Fibroblast of pulmonary artery (primary cell): ENCODE measurements at regions not wholly inside any gene's neighbourhood (a gene's known extent, or its start where the extent isn't known, plus 50 kb on each side); places are given as distances from the start of the nearest gene placed in this dataset.
A peak's percentile ranks its signal among the peaks of the same experiment; 100 is the strongest.

Experiments
- DNase-seq: peaks from one replicate; pipeline ENCODE4 v3.0.0-alpha.2; 2010; ENCODE audit warnings: low read depth
- H3K4me3 ChIP-seq: replicated peaks from 2 replicates; pipeline ENCODE4 v1.5.1; 2011; ENCODE audit warnings: low read depth, mild to moderate bottlenecking, control low read depth, low read length, moderate library complexity
- TF ChIP-seq, protein P1 (sequence below): IDR thresholded peaks from 2 replicates; pipeline ENCODE4 v1.5.1; 2011; ENCODE audit warnings: mild to moderate bottlenecking, control low read depth, low read length, inconsistent platforms; ENCODE audit errors: missing control alignments

DNA sequence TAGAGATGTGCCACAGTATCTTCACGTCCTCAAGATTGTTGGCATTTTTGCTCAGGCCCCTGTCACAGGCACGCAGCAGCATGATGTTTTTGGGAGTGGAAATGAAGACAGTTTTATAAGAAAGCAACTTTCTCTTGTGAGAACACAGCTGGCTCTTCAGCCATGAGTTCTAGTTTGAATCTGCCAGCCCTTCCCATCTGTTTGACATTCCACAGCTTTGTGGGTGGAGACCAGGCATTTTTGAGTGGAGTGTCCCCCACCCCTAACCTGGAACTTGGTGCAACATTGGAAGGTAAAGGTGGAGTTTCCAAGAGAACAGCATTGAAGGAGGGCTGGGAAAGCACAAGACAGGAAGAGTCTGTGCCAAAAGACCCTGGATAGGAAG lies 253.1 kb upstream of the IGFBP3 start:
- TF ChIP-seq, protein P1, sequence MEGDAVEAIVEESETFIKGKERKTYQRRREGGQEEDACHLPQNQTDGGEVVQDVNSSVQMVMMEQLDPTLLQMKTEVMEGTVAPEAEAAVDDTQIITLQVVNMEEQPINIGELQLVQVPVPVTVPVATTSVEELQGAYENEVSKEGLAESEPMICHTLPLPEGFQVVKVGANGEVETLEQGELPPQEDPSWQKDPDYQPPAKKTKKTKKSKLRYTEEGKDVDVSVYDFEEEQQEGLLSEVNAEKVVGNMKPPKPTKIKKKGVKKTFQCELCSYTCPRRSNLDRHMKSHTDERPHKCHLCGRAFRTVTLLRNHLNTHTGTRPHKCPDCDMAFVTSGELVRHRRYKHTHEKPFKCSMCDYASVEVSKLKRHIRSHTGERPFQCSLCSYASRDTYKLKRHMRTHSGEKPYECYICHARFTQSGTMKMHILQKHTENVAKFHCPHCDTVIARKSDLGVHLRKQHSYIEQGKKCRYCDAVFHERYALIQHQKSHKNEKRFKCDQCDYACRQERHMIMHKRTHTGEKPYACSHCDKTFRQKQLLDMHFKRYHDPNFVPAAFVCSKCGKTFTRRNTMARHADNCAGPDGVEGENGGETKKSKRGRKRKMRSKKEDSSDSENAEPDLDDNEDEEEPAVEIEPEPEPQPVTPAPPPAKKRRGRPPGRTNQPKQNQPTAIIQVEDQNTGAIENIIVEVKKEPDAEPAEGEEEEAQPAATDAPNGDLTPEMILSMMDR: no peak
- no peak for DNase-seq
- no peak overlapping the region for H3K4me3 ChIP-seq

DNA sequence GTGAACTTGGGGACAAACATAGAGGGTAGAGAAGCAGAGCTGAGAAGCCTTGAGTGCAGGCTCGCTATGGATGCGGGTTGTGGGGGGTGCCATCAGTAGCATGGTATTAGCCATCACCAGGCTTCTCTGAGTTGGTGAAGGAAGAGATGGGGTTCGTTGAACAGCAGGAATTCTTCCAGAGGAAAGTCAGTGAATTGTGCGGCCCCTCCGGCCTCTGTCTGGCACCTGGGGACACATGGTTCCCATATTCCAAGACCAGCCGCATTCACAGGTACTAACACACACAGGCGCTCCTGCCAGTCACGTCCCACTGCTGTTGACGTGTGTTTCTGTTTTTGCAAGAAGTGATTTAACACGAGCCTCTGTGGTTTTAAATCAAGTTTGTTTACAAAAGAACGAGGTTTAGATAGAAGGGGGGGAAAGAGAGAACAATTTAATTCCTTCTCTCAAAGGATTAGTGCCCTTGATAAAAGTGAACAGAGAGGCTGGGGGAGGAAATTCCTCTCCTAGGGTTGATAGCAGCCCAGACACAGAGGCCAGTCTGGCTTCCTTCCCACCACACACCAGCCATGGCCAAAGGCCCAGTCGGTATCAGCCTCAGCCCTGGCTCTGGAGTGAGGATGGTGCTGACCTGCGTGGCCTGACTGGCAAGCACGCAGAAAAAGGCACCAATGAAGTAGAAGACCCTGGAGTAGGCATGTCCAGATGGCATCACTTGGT lies 252.6 kb upstream of the IGFBP3 start:
- TF ChIP-seq, protein P1: no peak
- H3K4me3 ChIP-seq: no peak overlapping the region
- DNase-seq: peak; percentile 70

DNA sequence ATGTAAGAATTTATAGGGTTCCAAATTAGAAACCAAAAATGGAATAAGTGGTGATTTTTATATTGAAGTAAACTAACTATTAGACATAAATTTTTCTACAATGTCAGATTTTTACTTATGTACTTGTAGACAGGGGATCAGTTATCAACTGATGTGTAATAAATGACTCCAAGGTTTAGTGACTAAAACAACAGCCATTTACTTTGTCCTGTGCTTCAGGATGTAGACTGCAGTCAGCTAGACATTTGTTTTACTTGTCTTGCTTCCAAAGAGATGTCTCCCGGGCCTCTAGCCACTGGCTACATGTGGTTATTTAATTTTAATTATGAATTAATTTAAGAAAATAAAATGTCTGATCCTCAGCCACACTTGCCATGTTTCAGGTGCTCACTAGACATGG lies 249.7 kb upstream of the IGFBP3 start:
- H3K4me3 ChIP-seq: no peak overlapping the region
- TF ChIP-seq, protein P1: no peak
- DNase-seq: no peak

DNA sequence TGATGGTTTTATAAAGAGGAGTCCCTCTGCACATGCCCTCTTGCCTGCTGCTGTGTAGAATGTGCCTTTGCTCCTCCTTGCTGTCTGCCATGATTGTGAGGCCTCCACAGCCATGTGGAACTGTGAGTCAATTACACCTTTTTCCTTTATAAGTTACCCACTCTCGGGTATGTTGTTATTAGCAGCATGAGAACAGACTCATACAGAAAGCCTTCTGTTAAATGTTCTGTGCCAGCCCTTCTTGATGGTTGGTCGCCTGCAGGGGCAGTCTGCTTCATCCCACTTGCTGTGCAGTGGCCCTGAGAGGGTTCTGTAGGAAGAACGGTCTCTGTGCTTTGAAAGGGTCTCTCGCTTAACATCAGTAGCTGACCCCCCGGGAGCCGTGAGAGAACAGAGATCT lies 248.9 kb upstream of the IGFBP3 start:
- TF ChIP-seq, protein P1: no peak
- no peak for DNase-seq

DNA sequence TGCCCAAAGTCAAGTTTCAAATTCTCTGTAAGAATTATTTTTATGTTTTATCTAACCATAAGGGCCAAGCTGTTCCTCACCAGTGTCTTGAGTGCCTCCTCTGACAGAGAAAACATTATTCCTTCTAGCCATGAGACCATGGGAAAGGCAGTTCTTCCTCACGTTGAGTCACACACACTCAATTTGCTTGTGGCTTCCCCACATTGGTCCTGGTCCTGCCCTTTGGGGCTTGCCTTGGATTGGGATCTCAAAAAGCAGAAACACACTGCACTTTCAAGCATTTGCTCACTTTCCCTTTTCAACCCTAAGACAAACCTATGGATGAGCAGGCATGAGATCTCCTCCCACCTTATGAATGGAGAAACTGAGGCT lies 248.3 kb upstream of the IGFBP3 start:
- no peak for DNase-seq
- TF ChIP-seq, protein P1: no peak
- no peak overlapping the region for H3K4me3 ChIP-seq

More for the DNA sequence above, 248.9 kb upstream of the IGFBP3 start:
- H3K4me3 ChIP-seq: no peak overlapping the region

DNA sequence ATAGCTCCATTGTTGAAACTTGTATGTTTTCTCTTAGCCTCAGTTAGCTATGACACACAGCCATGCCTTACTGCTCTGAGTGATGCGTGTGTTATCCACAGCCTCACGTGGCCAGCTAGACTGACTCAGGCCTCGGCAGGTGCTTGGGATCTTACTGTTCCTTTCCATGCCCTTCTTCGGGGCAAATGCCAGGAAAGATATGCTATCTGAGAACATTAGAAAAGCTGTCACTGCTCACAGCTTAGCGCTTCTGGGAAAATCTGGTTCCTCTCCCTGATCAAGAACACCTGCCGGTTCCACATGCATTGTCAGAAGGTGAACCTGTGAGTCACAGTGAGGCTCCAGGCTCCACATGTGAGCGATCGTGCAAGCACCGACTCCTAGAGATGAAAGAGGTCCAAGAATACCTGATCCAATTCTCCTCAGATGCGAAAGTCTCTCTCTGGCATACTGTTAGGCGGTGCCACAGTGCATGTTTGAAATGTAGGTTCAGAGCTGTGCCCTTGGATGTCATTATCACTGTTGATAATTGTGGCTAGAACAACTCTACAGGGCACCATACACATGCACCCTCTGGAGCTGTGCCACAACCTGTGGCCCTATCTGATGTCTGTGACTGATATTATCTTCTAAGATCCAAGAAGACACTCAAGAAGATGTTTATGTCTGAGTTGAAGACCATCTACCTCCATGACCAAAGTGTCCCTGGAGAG lies 247.8 kb upstream of the IGFBP3 start:
- TF ChIP-seq, protein P1: no peak
- H3K4me3 ChIP-seq: no peak overlapping the region
- no peak for DNase-seq
